SK-N-SH treated with all-trans-retinoic acid at 6 μM for 48 hours (cell line): ENCODE measurements at regions not wholly inside any gene's neighbourhood (a gene's known extent, or its start where the extent isn't known, plus 50 kb on each side); places are given as distances from the start of the nearest gene placed in this dataset.

Experiments
- ATAC-seq: fragments of 200-7000 bp; cut with Tn5 transposase; 3 replicates; pipeline ENCODE4 v1.9.1; 2020; ENCODE audit warnings: mild to moderate bottlenecking, moderate library complexity
- ARNTL ChIP-seq: fragments of 450-650 bp; formaldehyde crosslinking; IDR thresholded peaks from 2 replicates; pipeline ENCODE4 v1.5.0; 2020; ENCODE audit warnings: low read depth, mild to moderate bottlenecking, moderate library complexity, borderline replicate concordance
- BACH2 ChIP-seq: fragments of 250-450 bp; sonication (Bioruptor Pico); IDR thresholded peaks from 2 replicates; pipeline ENCODE4 v1.9.0; 2021; ENCODE audit warnings: mild to moderate bottlenecking, borderline replicate concordance
- CREB5 ChIP-seq: fragments of 250-450 bp; sonication (Bioruptor Pico); IDR thresholded peaks from 2 replicates; pipeline ENCODE4 v1.5.1; 2020; ENCODE audit warnings: low read depth, mild to moderate bottlenecking, moderate library complexity
- CSDC2 ChIP-seq: fragments of 250-450 bp; sonication (Bioruptor Pico); IDR thresholded peaks from 2 replicates; pipeline ENCODE4 v1.5.0; 2020; ENCODE audit warnings: mild to moderate bottlenecking, moderate library complexity
- ESRRG ChIP-seq: fragments of 250-450 bp; sonication (Bioruptor Pico); IDR thresholded peaks from 2 replicates; pipeline ENCODE4 v1.6.1; 2021; ENCODE audit warnings: mild to moderate bottlenecking
- GLIS3 ChIP-seq: fragments of 250-450 bp; sonication (Bioruptor Pico); IDR thresholded peaks from 2 replicates; pipeline ENCODE4 v1.5.0; 2020; ENCODE audit warnings: mild to moderate bottlenecking, moderate library complexity
- ISL1 ChIP-seq: fragments of 250-450 bp; sonication (Bioruptor Pico); IDR thresholded peaks from 2 replicates; pipeline ENCODE4 v2.1.2; 2022; ENCODE audit warnings: mild to moderate bottlenecking, moderate library complexity
- OSR1 ChIP-seq: fragments of 250-450 bp; sonication (Bioruptor Pico); IDR thresholded peaks from 2 replicates; pipeline ENCODE4 v1.8.0; 2022; ENCODE audit warnings: moderate library complexity, mild to moderate bottlenecking, inconsistent platforms
- PATZ1 ChIP-seq: fragments of 250-450 bp; sonication (Bioruptor Pico); IDR thresholded peaks from 2 replicates; pipeline ENCODE4 v1.8.0; 2020; ENCODE audit warnings: mild to moderate bottlenecking, moderate library complexity, borderline replicate concordance
- POU6F1 ChIP-seq: fragments of 250-450 bp; sonication (Bioruptor Pico); IDR thresholded peaks from 2 replicates; pipeline ENCODE4 v1.8.0; 2021; ENCODE audit warnings: low read depth, mild to moderate bottlenecking, moderate library complexity, borderline replicate concordance
- PPARA ChIP-seq: fragments of 250-450 bp; sonication (Bioruptor Pico); IDR thresholded peaks from 2 replicates; pipeline ENCODE4 v1.5.0; 2020; ENCODE audit warnings: mild to moderate bottlenecking, borderline replicate concordance
- RARB ChIP-seq: fragments of 250-450 bp; sonication (Bioruptor Pico); IDR thresholded peaks from 2 replicates; pipeline ENCODE4 v1.8.0; 2021; ENCODE audit warnings: mild to moderate bottlenecking, moderate library complexity
- SNAI2 ChIP-seq: fragments of 250-450 bp; sonication (Bioruptor Pico); IDR thresholded peaks from 2 replicates; pipeline ENCODE4 v1.5.0; 2020; ENCODE audit warnings: mild to moderate bottlenecking, moderate library complexity
- TCF4 ChIP-seq: fragments of 250-450 bp; sonication (Bioruptor Pico); IDR thresholded peaks from 2 replicates; pipeline ENCODE4 v1.8.0; 2021; ENCODE audit warnings: mild to moderate bottlenecking, moderate library complexity, borderline replicate concordance
- TOX ChIP-seq: fragments of 250-450 bp; sonication (Bioruptor Pico); IDR thresholded peaks from 2 replicates; pipeline ENCODE4 v1.8.0; 2021; ENCODE audit warnings: mild to moderate bottlenecking, moderate library complexity, borderline replicate concordance
- ZC3H10 ChIP-seq: fragments of 250-450 bp; sonication (Bioruptor Pico); IDR thresholded peaks from 2 replicates; pipeline ENCODE4 v1.5.1; 2021; ENCODE audit warnings: mild to moderate bottlenecking, moderate library complexity
- ZFP3 ChIP-seq: fragments of 250-450 bp; sonication (Bioruptor Pico); IDR thresholded peaks from 2 replicates; pipeline ENCODE4 v1.5.0; 2020; ENCODE audit warnings: mild to moderate bottlenecking, moderate library complexity
- ZFP30 ChIP-seq: fragments of 450-650 bp; formaldehyde crosslinking; IDR thresholded peaks from 2 replicates; pipeline ENCODE4 v1.5.0; 2022; ENCODE audit warnings: mild to moderate bottlenecking, moderate library complexity
- ZNF565 ChIP-seq: fragments of 450-650 bp; formaldehyde crosslinking; conservative IDR thresholded peaks from 2 replicates; pipeline ENCODE4 v1.5.0; 2020; ENCODE audit warnings: low read depth, mild to moderate bottlenecking, moderate library complexity
- ZNF70 ChIP-seq: fragments of 450-650 bp; formaldehyde crosslinking; IDR thresholded peaks from 2 replicates; pipeline ENCODE4 v1.5.0; 2020; ENCODE audit warnings: mild to moderate bottlenecking, moderate library complexity
- ZNF8 ChIP-seq: fragments of 450-650 bp; formaldehyde crosslinking; IDR thresholded peaks from 2 replicates; pipeline ENCODE4 v1.5.0; 2020; ENCODE audit warnings: mild to moderate bottlenecking, moderate library complexity
- TF ChIP-seq, protein P1 (sequence below): fragments of 250-450 bp; sonication (Bioruptor Pico); IDR thresholded peaks from 2 replicates; pipeline ENCODE4 v1.5.1; 2021; ENCODE audit warnings: mild to moderate bottlenecking, moderate library complexity
- TF ChIP-seq, protein P2 (sequence below): fragments of 250-450 bp; sonication (Bioruptor Pico); IDR thresholded peaks from 2 replicates; pipeline ENCODE4 v1.5.0; 2020; ENCODE audit warnings: mild to moderate bottlenecking, moderate library complexity

GRCh38 chr16:86224126-86224525 lies 286.2 kb upstream of the FOXF1 start:
- no peak for TF ChIP-seq ZNF565
- no peak for TF ChIP-seq ISL1 (CRISPR knock-in tag)
- no peak for TF ChIP-seq ESRRG (CRISPR knock-in tag)
- TF ChIP-seq PATZ1 (CRISPR knock-in tag) = no peak
- TF ChIP-seq ARNTL (CRISPR knock-in tag) = no peak
- TF ChIP-seq SNAI2 (CRISPR knock-in tag) = no peak
- TF ChIP-seq, protein P1, sequence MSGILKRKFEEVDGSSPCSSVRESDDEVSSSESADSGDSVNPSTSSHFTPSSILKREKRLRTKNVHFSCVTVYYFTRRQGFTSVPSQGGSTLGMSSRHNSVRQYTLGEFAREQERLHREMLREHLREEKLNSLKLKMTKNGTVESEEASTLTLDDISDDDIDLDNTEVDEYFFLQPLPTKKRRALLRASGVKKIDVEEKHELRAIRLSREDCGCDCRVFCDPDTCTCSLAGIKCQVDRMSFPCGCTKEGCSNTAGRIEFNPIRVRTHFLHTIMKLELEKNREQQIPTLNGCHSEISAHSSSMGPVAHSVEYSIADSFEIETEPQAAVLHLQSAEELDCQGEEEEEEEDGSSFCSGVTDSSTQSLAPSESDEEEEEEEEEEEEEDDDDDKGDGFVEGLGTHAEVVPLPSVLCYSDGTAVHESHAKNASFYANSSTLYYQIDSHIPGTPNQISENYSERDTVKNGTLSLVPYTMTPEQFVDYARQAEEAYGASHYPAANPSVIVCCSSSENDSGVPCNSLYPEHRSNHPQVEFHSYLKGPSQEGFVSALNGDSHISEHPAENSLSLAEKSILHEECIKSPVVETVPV = no peak
- TF ChIP-seq ZNF70 = no peak
- TF ChIP-seq BACH2 (CRISPR knock-in tag) = no peak
- TF ChIP-seq ZFP30 (CRISPR knock-in tag) = no peak
- TF ChIP-seq CREB5 (CRISPR knock-in tag) = no peak
- TF ChIP-seq RARB (CRISPR knock-in tag) = no peak
- TF ChIP-seq OSR1 (CRISPR knock-in tag) = no peak
- TF ChIP-seq GLIS3 (CRISPR knock-in tag) = no peak
- no peak for TF ChIP-seq TOX (CRISPR knock-in tag)
- TF ChIP-seq ZC3H10 (CRISPR knock-in tag) = no peak
- TF ChIP-seq, all 23 proteins: peak for 0
- no peak for ATAC-seq

DNA sequence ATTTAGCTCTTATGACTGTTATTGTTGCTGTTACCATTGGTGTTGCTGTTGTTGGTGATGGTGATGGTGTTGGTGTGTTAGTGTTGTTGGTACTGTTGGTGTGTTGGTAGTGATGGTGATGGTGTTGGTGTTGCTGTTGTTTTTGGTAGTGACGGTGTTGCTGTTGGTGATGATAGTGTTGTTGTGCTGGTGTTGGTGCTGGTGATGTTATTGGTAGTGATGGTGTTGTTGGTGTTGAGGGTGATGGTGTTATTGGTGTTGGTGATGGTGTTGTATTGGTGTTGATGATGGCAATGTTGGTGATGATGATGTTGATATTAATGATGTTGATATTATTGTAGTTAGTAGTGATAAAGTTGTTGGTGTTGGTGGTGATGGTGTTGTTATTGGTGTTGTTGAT lies 285.7 kb upstream of the FOXF1 start:
- ATAC-seq = no peak
- TF ChIP-seq CSDC2 (CRISPR knock-in tag) = no peak
- TF ChIP-seq CREB5 (CRISPR knock-in tag) = no peak
- no peak for TF ChIP-seq ZNF8 (CRISPR knock-in tag)
- TF ChIP-seq, protein P1 = no peak
- TF ChIP-seq ZNF565 = no peak
- no peak for TF ChIP-seq RARB (CRISPR knock-in tag)
- no peak for TF ChIP-seq PPARA
- no peak for TF ChIP-seq ZNF70
- TF ChIP-seq ZFP30 (CRISPR knock-in tag) = no peak
- no peak for TF ChIP-seq ARNTL (CRISPR knock-in tag)
- no peak for TF ChIP-seq ZFP3 (CRISPR knock-in tag)
- no peak for TF ChIP-seq GLIS3 (CRISPR knock-in tag)
- no peak for TF ChIP-seq POU6F1 (CRISPR knock-in tag)
- no peak for TF ChIP-seq TOX (CRISPR knock-in tag)

DNA sequence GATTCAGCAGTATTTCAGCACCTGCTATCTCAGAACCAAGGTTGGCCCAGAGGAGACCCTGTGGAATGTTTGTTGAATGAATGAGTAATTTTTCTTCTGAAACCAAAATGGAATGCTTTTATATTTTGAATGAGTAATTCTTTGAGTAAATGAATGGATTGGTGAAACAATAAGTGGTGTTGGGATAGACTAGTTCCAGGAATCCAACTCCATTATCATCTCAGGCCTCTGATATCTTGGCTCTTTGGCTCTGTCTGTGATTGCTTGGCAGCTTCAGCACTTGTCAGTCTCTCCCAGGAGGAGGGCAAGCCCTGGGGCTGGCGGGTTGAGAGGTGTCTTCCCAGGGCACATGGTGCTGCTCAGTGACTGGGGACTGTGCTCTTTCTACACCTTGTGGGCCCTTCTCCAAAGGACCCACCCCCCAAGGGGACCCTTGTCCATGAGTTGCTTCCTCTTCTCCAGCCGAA lies 284.4 kb upstream of the FOXF1 start:
- ATAC-seq = no peak
- TF ChIP-seq, protein P1 = no peak
- TF ChIP-seq TOX (CRISPR knock-in tag) = no peak
- no peak for TF ChIP-seq TCF4
- no peak for TF ChIP-seq ZFP30 (CRISPR knock-in tag)
- TF ChIP-seq, protein P2, sequence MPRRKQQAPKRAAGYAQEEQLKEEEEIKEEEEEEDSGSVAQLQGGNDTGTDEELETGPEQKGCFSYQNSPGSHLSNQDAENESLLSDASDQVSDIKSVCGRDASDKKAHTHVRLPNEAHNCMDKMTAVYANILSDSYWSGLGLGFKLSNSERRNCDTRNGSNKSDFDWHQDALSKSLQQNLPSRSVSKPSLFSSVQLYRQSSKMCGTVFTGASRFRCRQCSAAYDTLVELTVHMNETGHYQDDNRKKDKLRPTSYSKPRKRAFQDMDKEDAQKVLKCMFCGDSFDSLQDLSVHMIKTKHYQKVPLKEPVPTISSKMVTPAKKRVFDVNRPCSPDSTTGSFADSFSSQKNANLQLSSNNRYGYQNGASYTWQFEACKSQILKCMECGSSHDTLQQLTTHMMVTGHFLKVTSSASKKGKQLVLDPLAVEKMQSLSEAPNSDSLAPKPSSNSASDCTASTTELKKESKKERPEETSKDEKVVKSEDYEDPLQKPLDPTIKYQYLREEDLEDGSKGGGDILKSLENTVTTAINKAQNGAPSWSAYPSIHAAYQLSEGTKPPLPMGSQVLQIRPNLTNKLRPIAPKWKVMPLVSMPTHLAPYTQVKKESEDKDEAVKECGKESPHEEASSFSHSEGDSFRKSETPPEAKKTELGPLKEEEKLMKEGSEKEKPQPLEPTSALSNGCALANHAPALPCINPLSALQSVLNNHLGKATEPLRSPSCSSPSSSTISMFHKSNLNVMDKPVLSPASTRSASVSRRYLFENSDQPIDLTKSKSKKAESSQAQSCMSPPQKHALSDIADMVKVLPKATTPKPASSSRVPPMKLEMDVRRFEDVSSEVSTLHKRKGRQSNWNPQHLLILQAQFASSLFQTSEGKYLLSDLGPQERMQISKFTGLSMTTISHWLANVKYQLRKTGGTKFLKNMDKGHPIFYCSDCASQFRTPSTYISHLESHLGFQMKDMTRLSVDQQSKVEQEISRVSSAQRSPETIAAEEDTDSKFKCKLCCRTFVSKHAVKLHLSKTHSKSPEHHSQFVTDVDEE (CRISPR knock-in tag) = no peak
- TF ChIP-seq SNAI2 (CRISPR knock-in tag) = no peak
- no peak for TF ChIP-seq ZC3H10 (CRISPR knock-in tag)
